ENCODE measurements at regions not wholly inside any gene's neighbourhood (a gene's known extent, or its start where the extent isn't known, plus 50 kb on each side); places are given as distances from the start of the nearest gene placed in this dataset.
"Not testable (repeated sequence)": the region's sequence is repeated elsewhere in the genome, so short reads cannot be mapped to it uniquely, and the experiment has no call there.

GRCh38 chr1:190667914-190668313 is 190.2 kb upstream of the BRINP3 start:
- DNase-seq (ENCODE audit: low spot score), result no peak

DNA sequence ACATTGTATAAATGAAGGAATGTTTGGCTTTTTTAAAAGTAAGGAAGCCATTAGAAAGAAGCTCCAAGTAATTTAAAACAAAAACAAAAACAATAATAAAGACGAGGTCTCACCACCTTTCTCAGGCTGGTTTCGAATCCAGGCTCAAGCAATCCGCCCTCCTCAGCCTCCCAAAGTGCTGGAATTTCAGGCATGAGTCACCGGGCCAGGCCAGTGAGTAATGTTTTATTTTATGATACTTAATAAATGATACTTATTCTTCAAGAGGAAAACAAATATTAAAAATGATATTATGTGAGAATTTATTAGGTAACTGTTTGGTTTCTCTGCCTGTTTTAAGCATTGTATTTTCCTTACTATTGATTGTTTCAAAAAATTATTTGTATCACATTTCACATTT is 201.4 kb upstream of the BRINP3 start:
- no peak for DNase-seq (ENCODE audit: low spot score)

GRCh38 chr1:190679454-190679853 is 201.8 kb upstream of the BRINP3 start:
- no peak for DNase-seq (ENCODE audit: low spot score)

- DNase-seq (ENCODE audit: low spot score), result no peak
Measured at GRCh38 chr1:190679983-190680382, 202.3 kb upstream of the BRINP3 start.

GRCh38 chr1:190685676-190686075 is 208.0 kb upstream of the BRINP3 start:
- no peak for DNase-seq (ENCODE audit: low spot score)

- no peak for DNase-seq (ENCODE audit: low spot score)
Measured at GRCh38 chr1:190688096-190688495, 210.4 kb upstream of the BRINP3 start.

DNA sequence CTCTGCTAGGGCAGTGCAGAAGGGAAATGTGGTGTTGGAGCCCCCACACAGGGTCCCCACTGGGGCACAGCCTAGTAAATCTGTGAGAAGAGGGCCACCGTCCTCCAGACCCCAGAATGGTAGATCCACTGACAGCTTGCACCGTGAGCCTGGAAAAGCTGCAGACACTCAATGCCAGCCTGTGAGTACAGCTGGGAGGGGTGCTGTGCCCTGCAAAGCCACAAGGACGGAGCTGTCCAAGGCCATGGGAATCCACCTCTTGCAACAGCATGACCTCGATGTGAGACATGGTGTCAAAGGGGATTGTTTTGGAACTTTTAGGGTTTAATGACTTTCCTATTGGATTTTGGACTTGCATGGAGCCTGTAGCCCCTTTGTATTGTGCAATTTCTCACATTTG is 220.8 kb upstream of the BRINP3 start:
- DNase-seq (ENCODE audit: low spot score), result not testable (repeated sequence)

DNA sequence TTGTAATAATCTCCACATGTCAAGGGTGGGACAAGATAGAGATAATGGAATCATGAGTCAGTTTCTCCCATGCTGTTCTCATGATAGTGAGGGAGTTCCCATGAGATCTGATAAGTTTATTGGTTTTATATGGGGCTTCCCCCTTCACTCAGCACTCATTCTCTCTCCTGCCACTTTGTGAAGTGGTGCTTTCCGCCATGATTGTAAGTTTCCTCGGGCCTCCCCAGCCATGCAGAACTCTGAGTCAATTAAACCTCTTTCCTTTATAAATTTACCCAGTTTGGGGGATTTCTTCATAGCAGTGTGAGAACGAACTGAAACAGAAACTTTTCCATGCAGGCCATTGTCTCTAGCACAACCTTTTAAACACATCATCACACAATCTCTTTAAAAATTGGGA is 221.5 kb upstream of the BRINP3 start:
- DNase-seq (ENCODE audit: low spot score), result no peak

DNA sequence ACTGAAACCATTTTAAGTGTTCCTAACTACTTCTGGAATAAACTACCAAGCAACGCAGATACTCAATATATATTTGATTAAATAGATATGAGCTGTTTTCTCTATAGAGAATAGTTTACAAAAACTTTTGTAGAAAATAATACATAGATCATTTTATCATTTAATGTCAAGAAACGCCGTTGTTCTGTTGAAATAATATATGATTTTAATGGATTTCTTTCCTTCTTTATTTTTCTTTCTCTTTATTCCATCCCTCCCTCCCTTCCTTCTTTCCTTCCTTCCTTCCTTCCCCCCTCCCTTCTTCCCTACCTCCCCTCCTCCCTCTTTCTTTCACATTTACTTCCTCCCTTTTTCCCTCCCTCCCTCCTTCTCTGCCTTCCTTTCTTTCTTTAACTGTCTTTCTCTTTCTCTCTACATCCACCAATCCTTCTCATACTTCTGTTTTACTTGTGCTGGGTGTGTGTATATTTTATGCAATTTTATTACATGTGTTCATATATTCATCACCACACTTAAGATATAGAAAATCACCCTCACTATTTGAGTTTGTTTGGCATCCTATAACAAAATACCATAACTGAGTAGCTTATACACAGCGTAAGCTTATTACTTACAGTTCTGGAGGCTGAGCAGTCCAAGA is 230.9 kb upstream of the BRINP3 start:
- DNase-seq (ENCODE audit: low spot score), result no peak

- DNase-seq (ENCODE audit: low spot score), result no peak
Measured at GRCh38 chr1:190711069-190711468, 233.4 kb upstream of the BRINP3 start.

DNA sequence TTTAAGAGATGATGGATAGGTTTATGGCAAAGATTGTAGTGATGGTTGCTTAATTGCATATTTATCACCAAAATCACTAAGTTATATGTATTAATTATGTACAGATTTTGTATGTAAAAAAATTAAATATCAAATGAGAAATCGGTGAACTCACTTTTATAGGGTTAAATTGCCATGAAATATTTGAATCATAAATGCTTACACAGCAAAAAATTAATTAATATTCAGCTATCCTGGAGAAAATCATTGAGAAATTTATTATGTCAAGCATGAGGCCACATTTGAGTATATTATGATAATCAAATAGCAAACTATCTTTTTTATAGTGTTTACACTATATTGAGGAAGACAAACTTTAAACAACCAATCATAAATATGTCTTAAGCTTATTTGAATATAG is 239.4 kb upstream of the BRINP3 start:
- no peak for DNase-seq (ENCODE audit: low spot score)

DNA sequence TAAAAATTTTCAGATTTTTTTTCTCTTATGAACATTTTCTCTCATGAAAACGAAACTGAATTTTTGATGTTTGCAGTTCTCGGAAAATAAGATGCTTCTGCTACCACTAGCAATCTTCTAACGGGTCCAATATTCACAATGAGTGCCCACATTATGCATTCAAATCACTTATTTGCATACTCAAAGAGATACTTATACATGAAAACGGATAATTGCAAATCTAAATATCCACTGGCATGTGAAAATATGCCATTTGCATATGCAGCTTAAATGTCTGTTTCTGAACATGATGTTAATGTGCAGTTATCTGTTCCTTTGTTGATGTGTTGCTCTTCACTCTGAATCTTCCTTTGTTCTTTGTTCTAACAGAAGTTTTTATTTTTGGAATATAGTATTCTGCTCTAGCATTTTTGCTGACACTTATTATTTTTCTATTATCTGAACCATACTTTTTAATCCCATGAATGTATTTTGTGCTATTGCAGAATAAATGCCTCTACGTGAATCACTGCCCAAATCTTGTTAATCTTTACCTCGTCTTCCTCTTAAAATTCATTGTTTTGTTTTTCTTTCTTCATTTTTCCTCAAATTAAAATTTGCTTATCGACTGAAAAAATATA is 259.4 kb upstream of the BRINP3 start:
- no peak for DNase-seq (ENCODE audit: low spot score)

DNA sequence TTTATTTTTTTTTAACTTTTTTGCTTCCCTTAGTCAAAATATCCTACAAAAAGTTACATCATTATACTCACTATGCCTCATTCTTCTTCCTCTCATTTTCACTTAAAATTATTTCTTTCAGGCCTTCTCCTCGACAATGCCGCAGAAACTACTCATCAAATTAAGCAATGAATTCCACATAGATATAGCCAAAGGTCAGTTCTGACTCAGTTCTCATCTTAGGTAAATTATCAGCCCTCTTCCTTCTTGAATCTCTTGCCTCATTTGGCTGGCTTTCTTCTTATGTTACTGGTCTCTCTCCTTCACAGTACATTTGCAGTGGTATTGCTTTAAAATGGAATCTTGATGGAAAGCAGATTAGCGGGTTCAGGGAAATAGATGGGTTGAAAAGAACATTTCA is 260.7 kb upstream of the BRINP3 start:
- no peak for DNase-seq (ENCODE audit: low spot score)

GRCh38 chr1:190739926-190740325 is 262.3 kb upstream of the BRINP3 start:
- no peak for DNase-seq (ENCODE audit: low spot score)

DNA sequence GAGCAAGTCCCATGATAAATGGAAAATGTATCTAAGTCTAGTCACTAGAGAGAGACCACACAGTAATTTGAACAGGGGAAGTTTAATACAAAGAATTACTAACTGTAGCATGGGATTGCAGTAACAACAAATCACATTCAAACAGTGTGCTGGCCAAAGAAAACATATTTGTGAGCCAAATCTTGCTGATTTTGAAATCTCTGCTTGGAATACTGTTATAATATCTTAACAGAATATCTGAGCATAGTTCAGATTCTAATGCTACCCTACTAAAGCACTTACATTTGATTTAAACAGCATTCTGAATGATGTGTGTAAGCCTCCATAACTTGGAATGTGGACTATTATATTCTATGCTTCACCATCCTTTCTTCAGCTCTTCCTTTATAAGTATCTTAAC is 270.0 kb upstream of the BRINP3 start:
- no peak for DNase-seq (ENCODE audit: low spot score)

DNA sequence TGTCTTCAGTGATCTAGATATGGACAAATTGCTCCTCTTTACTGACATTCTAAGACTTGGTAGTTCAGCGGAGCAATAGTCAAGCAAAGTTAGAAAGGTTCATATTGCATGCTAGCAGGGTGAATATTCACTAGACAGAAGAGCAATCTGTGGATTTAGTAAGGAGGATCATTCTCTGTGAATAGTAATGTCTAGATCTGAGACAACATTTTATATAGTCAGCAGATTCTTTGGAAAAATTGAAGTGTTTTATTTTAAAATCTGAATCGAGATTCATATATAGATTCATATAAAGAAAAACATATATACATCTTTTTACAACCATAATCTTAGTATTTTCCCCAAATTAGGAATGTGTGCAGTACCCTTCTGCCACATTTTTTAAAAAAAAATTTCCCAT is 274.5 kb upstream of the BRINP3 start:
- no peak for DNase-seq (ENCODE audit: low spot score)

DNA sequence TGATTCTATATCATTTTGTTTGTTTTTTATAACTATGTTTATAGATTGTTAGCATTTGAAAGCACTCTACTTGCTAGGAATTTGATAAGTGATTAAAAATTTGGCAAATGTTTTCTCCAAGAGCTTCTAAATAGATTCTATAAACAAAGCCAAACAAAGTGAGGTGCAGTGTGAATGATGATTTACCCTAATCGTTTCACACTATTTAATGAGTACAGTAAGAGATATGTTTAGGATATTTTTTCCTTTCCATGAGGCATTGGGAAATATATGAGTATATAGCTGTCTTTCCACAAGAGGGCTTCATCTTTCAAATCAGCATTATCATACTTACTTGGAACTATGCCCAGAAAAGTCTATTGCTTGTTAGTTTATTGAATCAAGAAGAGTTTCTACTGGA is 277.0 kb upstream of the BRINP3 start:
- DNase-seq (ENCODE audit: low spot score), result peak; percentile 0

DNA sequence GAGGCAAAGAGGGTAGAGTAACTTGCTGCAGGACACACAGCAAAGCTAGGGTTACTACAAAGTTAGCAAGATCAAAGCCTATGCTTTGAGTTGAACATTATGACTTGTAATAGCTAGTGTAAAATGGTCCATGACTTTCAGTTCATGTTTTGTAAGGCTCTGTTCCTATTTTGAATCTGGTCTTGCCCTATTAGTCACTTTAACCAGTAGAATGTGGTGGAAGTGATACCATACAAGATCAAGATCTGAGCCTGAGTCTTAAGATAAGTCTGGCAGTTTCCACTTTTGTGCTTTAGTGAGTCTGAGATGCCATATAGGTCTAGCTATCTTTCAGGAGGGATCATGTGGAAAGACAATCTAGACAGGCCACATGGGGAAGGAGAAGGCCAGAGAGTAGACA is 282.1 kb upstream of the BRINP3 start:
- DNase-seq (ENCODE audit: low spot score), result no peak

GRCh38 chr1:190762325-190762724 is 284.7 kb upstream of the BRINP3 start:
- DNase-seq (ENCODE audit: low spot score), result no peak

GRCh38 chr1:190792873-190793272 is 315.2 kb upstream of the BRINP3 start:
- no peak for DNase-seq (ENCODE audit: low spot score)

- no peak for DNase-seq (ENCODE audit: low spot score)
Measured at GRCh38 chr1:190807629-190808028, 330.0 kb upstream of the BRINP3 start.

GRCh38 chr1:190808035-190808434 is 330.4 kb upstream of the BRINP3 start:
- DNase-seq (ENCODE audit: low spot score), result no peak

DNA sequence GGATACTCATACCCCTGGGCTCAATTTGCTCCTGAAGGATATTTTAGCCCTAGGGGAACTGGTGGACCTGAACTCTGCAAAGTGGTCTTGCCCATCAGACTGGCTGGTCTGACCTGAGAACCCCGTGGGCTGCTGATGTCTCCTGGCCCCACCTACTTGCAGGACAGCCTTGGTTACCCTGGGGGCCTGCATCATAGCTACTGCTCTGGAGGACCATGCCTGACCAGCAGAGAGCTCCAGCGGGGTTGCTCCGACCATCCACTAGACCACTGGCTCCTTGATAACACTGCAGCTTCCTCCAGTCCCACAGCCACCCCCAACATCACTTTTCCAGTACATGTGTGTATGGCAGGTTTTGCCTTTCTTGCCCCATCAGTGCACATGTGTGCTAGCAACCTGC is 331.6 kb upstream of the BRINP3 start:
- no peak for DNase-seq (ENCODE audit: low spot score)

DNA sequence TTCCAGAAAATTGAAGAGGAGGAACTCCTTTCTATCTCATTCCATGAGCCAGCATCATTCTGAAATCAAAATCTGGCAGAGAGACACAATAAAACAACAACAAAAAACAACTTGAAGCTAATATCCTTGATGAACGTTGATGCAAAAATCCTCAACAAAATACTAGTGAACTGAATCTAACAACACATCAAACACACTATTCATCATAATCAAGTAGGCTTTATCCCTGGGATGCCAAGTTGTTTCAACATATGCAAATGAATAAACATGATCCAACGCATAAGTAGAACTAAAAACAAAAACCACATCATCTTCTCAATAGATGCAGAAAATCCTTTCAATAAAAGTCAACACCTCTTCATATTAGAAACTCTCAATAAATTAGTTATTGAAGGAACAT is 335.3 kb upstream of the BRINP3 start:
- no peak for DNase-seq (ENCODE audit: low spot score)
